Loucy (cell line): ENCODE measurements at regions not wholly inside any gene's neighbourhood (a gene's known extent, or its start where the extent isn't known, plus 50 kb on each side); places are given as distances from the start of the nearest gene placed in this dataset.

Experiments used
- H2AFZ ChIP-seq: fragments of 200-600 bp; sonication (generic); 2 replicates; pipeline ENCODE4 v1.6.0; 2016; ENCODE audit warnings: antibody characterized with exemption, mild to moderate bottlenecking, low read length, moderate library complexity
- H3F3A ChIP-seq: fragments of 200-600 bp; 2 replicates; pipeline ENCODE4 v1.6.0; 2016; ENCODE audit warnings: antibody characterized with exemption, low read depth, mild to moderate bottlenecking
- H3K27me3 ChIP-seq: fragments of 200-600 bp; sonication (generic); 2 replicates; pipeline ENCODE4 v1.6.1; 2014; ENCODE audit warnings: low read length, mild to moderate bottlenecking; ENCODE audit not compliant: insufficient read depth, poor library complexity, severe bottlenecking
- H3K36me3 ChIP-seq: fragments of 200-600 bp; sonication (generic); 2 replicates; pipeline ENCODE4 v1.6.1; 2016; ENCODE audit warnings: low read length; ENCODE audit not compliant: insufficient read depth
- H3K4me1 ChIP-seq: fragments of 200-600 bp; sonication (generic); 2 replicates; pipeline ENCODE4 v1.5.1; 2014; ENCODE audit warnings: low read length, mild to moderate bottlenecking; ENCODE audit not compliant: insufficient read depth, poor library complexity, severe bottlenecking
- H3K4me2 ChIP-seq: fragments of 200-600 bp; sonication (generic); 2 replicates; pipeline ENCODE4 v1.6.0; 2014; ENCODE audit warnings: antibody characterized with exemption, low read length, low read depth, mild to moderate bottlenecking; ENCODE audit not compliant: poor library complexity, severe bottlenecking
- H3K4me3 ChIP-seq: fragments of 200-600 bp; sonication (generic); 2 replicates; pipeline ENCODE4 v1.5.1; 2014; ENCODE audit warnings: low read length, mild to moderate bottlenecking, mixed read lengths; ENCODE audit not compliant: poor library complexity, severe bottlenecking
- H3K79me2 ChIP-seq: fragments of 200-600 bp; sonication (generic); 2 replicates; pipeline ENCODE4 v1.6.1; 2014; ENCODE audit warnings: low read length; ENCODE audit not compliant: insufficient read depth
- H3K9ac ChIP-seq: fragments of 200-600 bp; sonication (generic); 2 replicates; pipeline ENCODE4 v1.6.0; 2014; ENCODE audit warnings: mild to moderate bottlenecking, low read depth, low read length, moderate library complexity; ENCODE audit not compliant: poor library complexity, severe bottlenecking
- H3K9me2 ChIP-seq: fragments of 200-600 bp; sonication (generic); replicated peaks from 2 replicates; pipeline ENCODE4 v1.6.1; 2016; ENCODE audit warnings: low read depth, low read length, mixed read lengths
- H3K9me3 ChIP-seq: fragments of 200-600 bp; sonication (generic); 2 replicates; pipeline ENCODE4 v1.6.1; 2014; ENCODE audit warnings: mild to moderate bottlenecking, antibody characterized with exemption, low read length, low read depth; ENCODE audit not compliant: insufficient read depth
- H4K20me1 ChIP-seq: fragments of 200-600 bp; sonication (generic); 2 replicates; pipeline ENCODE4 v1.6.0; 2014; ENCODE audit warnings: antibody characterized with exemption, low read length, mild to moderate bottlenecking; ENCODE audit not compliant: insufficient read depth, poor library complexity, severe bottlenecking
- CTCF ChIP-seq: fragments of 200-600 bp; sonication (generic); conservative IDR thresholded peaks from 2 replicates; pipeline ENCODE4 v1.5.1; 2014; ENCODE audit warnings: mild to moderate bottlenecking, antibody characterized with exemption, low read length
- EZH2phosphoT487 ChIP-seq: fragments of 200-600 bp; IDR thresholded peaks from 2 replicates; pipeline ENCODE4 v1.6.1; 2018; ENCODE audit warnings: antibody characterized with exemption, mild to moderate bottlenecking, moderate library complexity, borderline replicate concordance

- Histone ChIP-seq H4K20me1 (no peaks in the 10 kb centered on the region), H3K9ac (no peak overlapping the region), H3K4me2 (no peak overlapping the region), H3F3A (no peaks in the 10 kb centered on the region), H3K9me3 (no peaks in the 10 kb centered on the region), H3K27me3 (no peaks in the 10 kb centered on the region), H3K79me2 (no peaks in the 10 kb centered on the region), H3K4me1 (no peaks in the 10 kb centered on the region), H3K4me3 (no peak overlapping the region), H2AFZ (no peak overlapping the region), H3K9me2 (no peaks in the 10 kb centered on the region), H3K36me3 (no peaks in the 10 kb centered on the region)
- TF ChIP-seq CTCF: no peak
- no peak for TF ChIP-seq EZH2phosphoT487
Observed at GRCh38 chr9:20148416-20148815, 359.6 kb upstream of the SLC24A2 start.

DNA sequence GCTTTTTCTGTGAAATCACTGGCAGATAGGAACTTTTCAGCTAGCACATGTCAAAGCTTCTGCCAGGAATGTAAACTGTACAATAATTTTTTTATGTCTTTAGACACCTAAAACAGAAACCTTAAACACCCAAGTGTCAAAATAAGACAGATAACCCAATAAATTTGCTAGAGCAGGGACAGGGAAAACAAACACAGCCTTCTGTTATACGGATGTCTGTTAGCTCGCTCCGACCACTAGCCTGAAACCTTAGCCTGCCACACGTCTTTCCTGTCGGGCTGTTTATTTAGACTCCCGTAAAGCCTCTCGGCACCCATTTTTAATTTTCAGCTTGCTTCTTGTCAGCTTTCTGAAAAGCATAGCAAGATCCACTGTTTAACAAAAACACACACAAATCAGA lies 355.4 kb upstream of the SLC24A2 start:
- H4K20me1 ChIP-seq: no peaks in the 10 kb centered on the region
- no peak overlapping the region for H3K9ac ChIP-seq
- H3K4me2 ChIP-seq: no peak overlapping the region
- H3K4me1 ChIP-seq: no peaks in the 10 kb centered on the region
- no peak overlapping the region for H3K4me3 ChIP-seq
- TF ChIP-seq CTCF: no peak
- no peak for TF ChIP-seq EZH2phosphoT487
- H3K79me2 ChIP-seq: no peaks in the 10 kb centered on the region
- H3K36me3 ChIP-seq: no peaks in the 10 kb centered on the region
- no peaks in the 10 kb centered on the region for H3F3A ChIP-seq
- no peaks in the 10 kb centered on the region for H3K27me3 ChIP-seq
- H2AFZ ChIP-seq: no peak overlapping the region
- no peaks in the 10 kb centered on the region for H3K9me2 ChIP-seq
- H3K9me3 ChIP-seq: no peaks in the 10 kb centered on the region

DNA sequence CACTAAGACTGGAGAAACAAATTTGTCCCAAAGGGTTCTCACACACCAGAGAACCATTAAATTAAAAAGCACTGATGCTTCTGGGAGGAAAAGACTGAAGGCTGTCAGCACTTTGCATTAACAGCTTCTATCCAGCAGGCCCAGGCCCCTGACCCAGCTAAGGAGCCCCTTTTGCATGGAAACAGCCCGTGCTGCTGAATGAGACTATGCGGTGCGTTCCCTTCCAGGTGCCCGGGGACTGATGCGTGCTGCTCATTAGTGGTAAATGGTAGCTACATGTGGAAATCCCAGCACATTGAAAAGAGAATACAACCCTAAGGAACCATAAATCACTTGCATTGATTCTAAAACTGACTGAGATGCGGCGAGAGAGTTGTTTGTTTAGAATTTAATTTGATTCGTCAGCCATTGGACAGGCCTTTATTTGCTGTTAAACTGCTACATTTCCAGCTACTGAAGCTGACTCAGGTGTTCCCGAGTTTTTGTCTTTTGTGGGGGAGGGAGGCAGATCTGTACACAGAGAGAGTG lies 351.0 kb upstream of the SLC24A2 start:
- Histone ChIP-seq H3K79me2 (no peaks in the 10 kb centered on the region), H3K9ac (no peak overlapping the region), H4K20me1 (no peaks in the 10 kb centered on the region), H3K9me3 (no peaks in the 10 kb centered on the region), H3K4me1 (no peaks in the 10 kb centered on the region), H3K4me3 (no peak overlapping the region), H3K27me3 (no peaks in the 10 kb centered on the region), H3K36me3 (no peaks in the 10 kb centered on the region), H3K9me2 (no peaks in the 10 kb centered on the region), H3K4me2 (no peak overlapping the region), H2AFZ (no peak overlapping the region), H3F3A (no peaks in the 10 kb centered on the region)
- no peak for TF ChIP-seq CTCF
- no peak for TF ChIP-seq EZH2phosphoT487
